Fibroblast of skin of left quadriceps (primary cell): ENCODE measurements at regions not wholly inside any gene's neighbourhood (a gene's known extent, or its start where the extent isn't known, plus 50 kb on each side); places are given as distances from the start of the nearest gene placed in this dataset.
"Not testable (repeated sequence)": the region's sequence is repeated elsewhere in the genome, so short reads cannot be mapped to it uniquely, and the experiment has no call there.

Experiments used
- DNase-seq, 2 experiments: peaks; one replicate each; pipeline ENCODE4 v3.0.0-alpha.2; 2013; ENCODE audit warnings: low read depth in 2 of 2

- no peak for DNase-seq
Observed at GRCh38 chr4:169342906-169343564, 72.3 kb upstream of the SH3RF1 start.

DNA sequence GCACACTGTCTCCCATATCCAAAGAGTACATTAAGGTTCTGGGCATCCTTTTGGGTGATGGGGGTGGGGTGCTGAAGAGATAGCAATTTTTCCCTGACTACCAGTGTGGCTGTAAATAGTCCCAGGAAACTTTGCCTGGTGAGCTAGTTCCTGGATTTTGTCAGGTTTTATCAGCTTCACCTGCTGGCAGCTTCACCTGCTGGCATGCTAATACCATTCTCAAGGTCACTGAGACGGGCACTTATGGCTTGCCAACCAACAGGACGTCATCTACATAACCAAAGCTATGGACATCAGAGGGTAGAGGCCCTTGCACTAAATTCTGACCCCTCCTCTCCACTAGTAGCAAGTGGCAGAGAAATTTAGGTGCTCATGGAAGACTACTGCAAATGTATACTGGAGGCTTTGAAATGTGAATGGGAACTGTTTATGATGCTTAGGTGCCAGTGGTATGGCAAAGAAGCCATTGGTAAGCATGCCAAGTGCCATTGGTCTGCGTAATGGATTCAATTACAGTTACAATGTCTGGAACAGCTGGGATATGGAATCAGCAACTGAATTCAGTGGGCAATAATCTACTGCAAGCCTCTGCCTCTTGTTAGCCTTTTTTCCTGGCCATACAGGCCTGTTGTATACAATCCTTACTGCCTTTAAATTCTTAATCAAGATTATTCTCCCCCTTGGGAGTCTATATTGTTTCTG is 71.6 kb upstream of the SH3RF1 start:
- DNase-seq: no peak

DNA sequence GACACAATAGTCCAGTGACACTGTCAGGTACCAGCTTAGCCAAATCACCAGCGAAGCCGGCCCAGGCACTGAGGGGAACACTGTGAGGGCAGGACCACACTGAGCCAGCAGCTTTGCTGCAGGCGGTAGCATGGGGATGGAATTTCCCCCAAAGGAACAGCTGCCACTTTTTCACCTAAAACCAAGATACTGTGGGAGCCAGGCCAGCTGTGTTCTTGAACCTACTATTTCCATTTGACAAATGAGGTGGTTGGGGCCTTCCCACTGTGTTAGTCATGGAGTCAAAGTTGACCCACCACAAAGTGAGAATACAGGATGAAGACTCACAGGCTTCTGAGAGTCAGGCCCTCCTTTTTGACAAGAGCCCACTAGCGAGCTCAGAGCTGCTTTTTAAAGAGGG is 70.7 kb upstream of the SH3RF1 start:
- no peak for DNase-seq

DNA sequence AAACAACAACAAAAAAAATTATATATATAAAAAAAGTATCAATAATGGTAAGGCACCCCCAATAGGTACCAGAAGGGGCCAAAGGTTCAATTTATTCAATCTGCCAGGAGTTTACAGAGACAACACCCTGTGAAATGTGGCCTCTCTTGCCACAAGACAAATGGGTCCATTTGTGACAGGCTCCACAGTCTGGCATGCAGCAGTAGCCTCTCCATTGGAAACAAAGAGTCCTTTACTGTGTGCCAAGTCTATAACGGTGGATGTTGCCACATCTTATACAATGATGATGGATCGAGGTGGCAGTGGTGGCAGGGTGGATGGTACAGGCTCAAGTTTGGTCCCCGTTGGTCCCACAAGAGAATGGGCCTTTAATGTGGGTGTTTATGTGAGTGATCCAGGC is 70.1 kb upstream of the SH3RF1 start:
- DNase-seq: no peak

GRCh38 chr4:169338241-169338640 is 67.5 kb upstream of the SH3RF1 start:
- no peak for DNase-seq

GRCh38 chr4:169337510-169337909 is 66.8 kb upstream of the SH3RF1 start:
- peak; percentile 92 for DNase-seq

GRCh38 chr4:169335331-169335730 is 64.6 kb upstream of the SH3RF1 start:
- peak; percentile 71 to 76 for DNase-seq

GRCh38 chr4:169334335-169334734 is 63.6 kb upstream of the SH3RF1 start:
- DNase-seq: no peak

DNA sequence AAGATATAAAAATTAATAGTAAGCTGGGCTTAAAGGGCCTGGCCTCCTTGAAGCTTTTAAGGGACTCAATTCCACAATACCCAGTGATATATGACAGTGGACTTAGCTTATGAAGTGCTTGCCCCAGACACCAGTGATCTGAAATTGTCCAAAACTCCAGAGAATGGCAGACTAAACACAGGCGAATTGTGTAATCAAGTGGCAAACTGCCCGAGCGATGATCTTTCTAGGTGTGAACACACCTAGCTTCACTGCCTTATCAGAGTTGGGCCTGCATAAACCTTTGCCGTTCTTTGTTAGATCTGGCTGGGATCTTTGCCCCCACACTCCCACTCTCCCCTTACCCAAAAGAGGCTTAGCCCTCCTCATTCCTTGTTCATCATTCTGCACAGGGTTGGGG is 62.5 kb upstream of the SH3RF1 start:
- no peak for DNase-seq

DNA sequence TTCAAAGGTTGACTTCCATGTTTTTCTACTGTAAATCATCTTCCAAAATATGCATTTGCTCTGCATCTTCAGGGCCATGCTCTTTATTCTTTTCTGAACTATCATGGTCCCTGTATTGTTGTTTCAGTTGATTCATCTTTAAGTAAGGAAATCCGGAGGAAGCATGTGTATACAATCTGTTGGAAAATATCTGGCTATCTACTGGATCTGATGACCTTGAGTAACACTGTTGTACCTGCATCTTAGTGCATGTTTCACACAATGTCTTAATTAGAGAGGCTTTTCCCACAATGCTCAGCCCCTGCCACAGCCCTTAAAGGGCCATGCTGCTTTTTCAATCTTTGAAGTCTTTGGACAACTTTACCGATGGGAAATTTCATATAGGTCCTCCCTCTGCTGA is 61.8 kb upstream of the SH3RF1 start:
- no peak for DNase-seq

GRCh38 chr4:169330811-169331210 is 60.1 kb upstream of the SH3RF1 start:
- no peak for DNase-seq

- DNase-seq: no peak
Observed at GRCh38 chr4:169330095-169330494, 59.3 kb upstream of the SH3RF1 start.

- no peak for DNase-seq
Observed at GRCh38 chr4:169327951-169328350, 57.2 kb upstream of the SH3RF1 start.

DNA sequence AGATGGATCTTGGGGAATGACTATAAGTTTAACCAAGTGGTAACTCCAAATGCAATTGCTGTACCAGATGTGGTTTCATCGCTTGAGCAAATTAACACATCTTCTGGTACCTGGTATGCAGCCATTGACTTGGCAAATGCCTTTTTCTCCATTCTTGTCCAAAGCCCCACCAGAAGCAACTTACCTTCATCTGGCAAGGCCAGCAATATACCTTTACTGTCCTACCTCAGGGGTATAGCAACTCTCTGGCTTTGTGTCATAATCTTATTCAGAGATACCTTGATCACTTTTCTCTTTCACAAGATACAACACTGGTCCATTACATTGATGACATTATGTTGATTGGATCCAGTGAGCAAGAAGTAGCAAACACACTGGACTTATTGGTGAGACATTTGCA is 53.2 kb upstream of the SH3RF1 start:
- not testable (repeated sequence) for DNase-seq

GRCh38 chr4:169322833-169323232 is 52.1 kb upstream of the SH3RF1 start:
- not testable (repeated sequence) for DNase-seq
